ENCODE measurements at regions not wholly inside any gene's neighbourhood (a gene's known extent, or its start where the extent isn't known, plus 50 kb on each side); places are given as distances from the start of the nearest gene placed in this dataset.
A peak's percentile ranks its signal among the peaks of the same experiment; 100 is the strongest.

DNA sequence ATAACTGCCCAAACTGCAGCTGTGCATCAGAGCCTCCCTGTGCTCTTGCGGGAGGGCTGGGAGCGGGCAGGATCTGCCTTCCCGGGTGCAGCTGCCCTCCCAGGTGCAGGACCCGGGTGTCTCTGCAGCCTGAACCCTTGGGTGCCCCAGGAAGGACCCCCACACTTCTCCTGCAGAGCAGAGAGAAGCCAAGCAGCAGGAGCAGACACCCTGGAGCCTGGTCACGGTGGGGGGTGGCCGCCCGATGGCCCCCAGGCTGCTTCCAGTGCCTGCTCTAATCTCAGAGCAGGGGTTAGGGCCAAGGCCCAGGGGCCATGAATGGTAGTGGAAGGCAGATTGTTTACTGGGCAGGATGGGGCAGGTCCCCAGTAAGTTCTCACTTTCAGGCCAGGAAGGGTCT is 83.0 kb downstream of the RHOU start:
- Histone ChIP-seq H3K27me3 (no peaks in the 10 kb centered on the region), H3K4me3 (no peak overlapping the region), H3K9me3 (no peaks in the 10 kb centered on the region), H3K36me3 (no peaks in the 10 kb centered on the region), H3K4me1 (no peaks in the 10 kb centered on the region), H3K27ac (no peak overlapping the region)
- intact Hi-C loops (cut with DNase I), result no loop called here
- TF ChIP-seq, protein P1, sequence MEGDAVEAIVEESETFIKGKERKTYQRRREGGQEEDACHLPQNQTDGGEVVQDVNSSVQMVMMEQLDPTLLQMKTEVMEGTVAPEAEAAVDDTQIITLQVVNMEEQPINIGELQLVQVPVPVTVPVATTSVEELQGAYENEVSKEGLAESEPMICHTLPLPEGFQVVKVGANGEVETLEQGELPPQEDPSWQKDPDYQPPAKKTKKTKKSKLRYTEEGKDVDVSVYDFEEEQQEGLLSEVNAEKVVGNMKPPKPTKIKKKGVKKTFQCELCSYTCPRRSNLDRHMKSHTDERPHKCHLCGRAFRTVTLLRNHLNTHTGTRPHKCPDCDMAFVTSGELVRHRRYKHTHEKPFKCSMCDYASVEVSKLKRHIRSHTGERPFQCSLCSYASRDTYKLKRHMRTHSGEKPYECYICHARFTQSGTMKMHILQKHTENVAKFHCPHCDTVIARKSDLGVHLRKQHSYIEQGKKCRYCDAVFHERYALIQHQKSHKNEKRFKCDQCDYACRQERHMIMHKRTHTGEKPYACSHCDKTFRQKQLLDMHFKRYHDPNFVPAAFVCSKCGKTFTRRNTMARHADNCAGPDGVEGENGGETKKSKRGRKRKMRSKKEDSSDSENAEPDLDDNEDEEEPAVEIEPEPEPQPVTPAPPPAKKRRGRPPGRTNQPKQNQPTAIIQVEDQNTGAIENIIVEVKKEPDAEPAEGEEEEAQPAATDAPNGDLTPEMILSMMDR (IDR thresholded peaks at IDR 0.05), result no peak
- ATAC-seq (no peak), DNase-seq (no peak)

DNA sequence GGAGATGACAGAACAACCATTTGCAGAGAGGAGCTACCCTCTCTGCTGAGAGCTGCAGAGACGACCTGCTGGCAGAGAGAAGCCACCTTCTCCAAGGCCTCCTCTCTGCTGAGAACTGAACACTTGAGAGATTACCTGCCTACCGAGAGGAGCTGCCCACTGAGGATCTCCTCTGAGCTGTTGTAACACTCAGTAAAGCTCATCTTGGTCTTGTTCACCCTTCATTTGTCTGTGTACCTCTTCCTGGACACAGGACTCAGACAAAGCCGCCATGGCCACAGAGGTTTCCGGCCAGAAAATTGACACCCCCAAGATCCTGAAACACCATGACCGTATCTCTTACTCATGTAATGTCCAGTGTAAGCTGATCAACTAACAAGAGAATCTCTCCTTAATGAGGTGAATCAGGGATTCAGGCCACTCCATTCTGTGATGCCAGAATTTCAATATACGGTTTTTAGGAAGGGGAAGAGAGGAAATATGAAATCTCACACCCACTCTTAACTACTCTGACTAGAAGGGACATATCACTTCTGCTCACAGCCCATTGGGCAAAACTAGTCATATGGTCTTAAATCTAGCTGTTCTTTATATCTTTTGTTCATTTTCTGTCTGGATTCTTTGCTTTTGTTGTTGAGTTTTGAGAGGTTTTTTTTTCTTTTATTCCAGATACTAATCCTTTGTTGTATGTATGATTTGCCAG is 83.8 kb downstream of the RHOU start:
- H3K4me1 ChIP-seq, result no peaks in the 10 kb centered on the region
- DNase-seq (no peak), ATAC-seq (peak; percentile 62)
- H3K27ac ChIP-seq, result no peak overlapping the region
- H3K9me3 ChIP-seq, result no peaks in the 10 kb centered on the region
- H3K36me3 ChIP-seq, result no peaks in the 10 kb centered on the region
- no peak overlapping the region for H3K4me3 ChIP-seq
- intact Hi-C loops (cut with DNase I), result no loop called here
- no peaks in the 10 kb centered on the region for H3K27me3 ChIP-seq
- TF ChIP-seq, protein P1 (IDR thresholded peaks at IDR 0.05), result no peak

DNA sequence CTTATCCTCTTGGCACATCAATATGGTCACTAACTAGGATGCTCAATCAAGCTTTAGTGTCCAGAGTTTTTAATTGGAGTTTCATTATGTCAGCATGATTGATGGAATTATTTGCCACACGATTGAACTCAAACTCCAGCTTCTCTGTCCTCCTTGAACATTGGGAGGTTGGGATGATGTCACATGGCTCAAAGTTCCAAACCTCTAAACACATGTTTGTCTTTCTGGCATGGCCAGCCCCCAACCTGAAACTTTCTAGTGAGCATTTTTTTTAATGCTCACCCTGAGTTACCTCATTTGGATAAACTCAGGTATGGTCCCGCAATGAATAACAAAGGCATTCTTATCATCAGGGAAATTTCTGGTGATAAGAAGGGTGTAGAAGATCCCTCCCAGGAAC is 86.0 kb downstream of the RHOU start:
- no peaks in the 10 kb centered on the region for H3K36me3 ChIP-seq
- ATAC-seq (no peak), DNase-seq (no peak)
- no peak overlapping the region for H3K27ac ChIP-seq
- H3K9me3 ChIP-seq, result no peaks in the 10 kb centered on the region
- no peak overlapping the region for H3K4me3 ChIP-seq
- H3K4me1 ChIP-seq, result no peaks in the 10 kb centered on the region
- intact Hi-C loops (cut with DNase I), result no loop called here
- TF ChIP-seq, protein P1 (IDR thresholded peaks at IDR 0.05), result no peak
- no peaks in the 10 kb centered on the region for H3K27me3 ChIP-seq

DNA sequence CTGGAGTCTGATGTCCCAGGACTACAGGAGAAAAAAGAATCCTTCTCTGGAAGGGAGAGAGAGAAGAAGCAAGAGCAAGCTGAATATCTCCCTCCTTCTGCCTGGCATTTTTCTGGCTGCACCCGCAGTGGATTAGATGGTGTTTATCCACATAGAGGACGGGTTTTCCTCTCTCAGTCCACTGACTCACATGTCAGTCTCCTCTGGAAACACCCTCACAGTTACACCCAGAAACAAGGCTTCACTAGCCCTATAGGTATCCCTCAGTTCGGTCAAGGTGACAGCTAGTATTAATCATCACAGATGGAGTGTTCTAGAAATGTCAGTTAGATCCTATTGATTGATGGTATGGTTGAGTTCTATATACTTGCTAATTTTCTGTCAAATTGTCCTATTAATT is 87.9 kb downstream of the RHOU start:
- H3K4me1 ChIP-seq, result peaks cover 4% of the 10 kb centered on the region
- no peaks in the 10 kb centered on the region for H3K9me3 ChIP-seq
- H3K4me3 ChIP-seq, result no peak overlapping the region
- ATAC-seq (no peak), DNase-seq (no peak)
- no peak overlapping the region for H3K27ac ChIP-seq
- no peaks in the 10 kb centered on the region for H3K27me3 ChIP-seq
- intact Hi-C loops (cut with DNase I), result no loop called here
- H3K36me3 ChIP-seq, result no peaks in the 10 kb centered on the region
- TF ChIP-seq, protein P1 (IDR thresholded peaks at IDR 0.05), result no peak

DNA sequence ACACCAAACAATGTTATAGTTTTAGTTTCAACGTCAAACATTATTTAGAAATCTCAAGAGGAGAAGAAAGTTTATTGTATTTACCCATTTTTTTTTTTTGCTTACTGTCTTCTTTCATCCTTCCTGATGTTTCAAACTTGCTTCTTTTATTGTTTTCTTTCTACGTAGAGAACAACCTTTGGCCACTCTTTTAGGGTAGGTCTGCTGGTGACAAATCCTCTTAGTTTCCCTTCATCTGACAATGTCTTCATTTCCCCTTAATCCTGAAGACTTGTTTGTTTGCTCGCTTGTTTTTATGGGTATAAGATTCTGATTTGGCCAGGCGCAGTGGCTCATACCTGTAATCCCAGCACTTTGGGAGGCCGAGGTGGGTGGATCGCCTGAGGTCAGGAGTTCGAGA is 89.1 kb downstream of the RHOU start:
- intact Hi-C loops (cut with DNase I), result no loop called here
- ATAC-seq, result no peak

More for the DNA sequence above, 89.1 kb downstream of the RHOU start:
- no peak for DNase-seq
- no peaks in the 10 kb centered on the region for H3K27me3 ChIP-seq
- no peak overlapping the region for H3K27ac ChIP-seq
- H3K36me3 ChIP-seq, result no peaks in the 10 kb centered on the region
- TF ChIP-seq, protein P1 (IDR thresholded peaks at IDR 0.05), result no peak
- H3K4me3 ChIP-seq, result no peak overlapping the region
- no peaks in the 10 kb centered on the region for H3K9me3 ChIP-seq
- peaks cover 4% of the 10 kb centered on the region for H3K4me1 ChIP-seq

All from upper lobe of right lung (tissue), 1 donor.